ENCODE measurements at regions not wholly inside any gene's neighbourhood (a gene's known extent, or its start where the extent isn't known, plus 50 kb on each side); places are given as distances from the start of the nearest gene placed in this dataset.

GRCh38 chr1:173128742-173129141, 78.0 kb upstream of the TNFSF18 start:
- no peak for DNase-seq

DNA sequence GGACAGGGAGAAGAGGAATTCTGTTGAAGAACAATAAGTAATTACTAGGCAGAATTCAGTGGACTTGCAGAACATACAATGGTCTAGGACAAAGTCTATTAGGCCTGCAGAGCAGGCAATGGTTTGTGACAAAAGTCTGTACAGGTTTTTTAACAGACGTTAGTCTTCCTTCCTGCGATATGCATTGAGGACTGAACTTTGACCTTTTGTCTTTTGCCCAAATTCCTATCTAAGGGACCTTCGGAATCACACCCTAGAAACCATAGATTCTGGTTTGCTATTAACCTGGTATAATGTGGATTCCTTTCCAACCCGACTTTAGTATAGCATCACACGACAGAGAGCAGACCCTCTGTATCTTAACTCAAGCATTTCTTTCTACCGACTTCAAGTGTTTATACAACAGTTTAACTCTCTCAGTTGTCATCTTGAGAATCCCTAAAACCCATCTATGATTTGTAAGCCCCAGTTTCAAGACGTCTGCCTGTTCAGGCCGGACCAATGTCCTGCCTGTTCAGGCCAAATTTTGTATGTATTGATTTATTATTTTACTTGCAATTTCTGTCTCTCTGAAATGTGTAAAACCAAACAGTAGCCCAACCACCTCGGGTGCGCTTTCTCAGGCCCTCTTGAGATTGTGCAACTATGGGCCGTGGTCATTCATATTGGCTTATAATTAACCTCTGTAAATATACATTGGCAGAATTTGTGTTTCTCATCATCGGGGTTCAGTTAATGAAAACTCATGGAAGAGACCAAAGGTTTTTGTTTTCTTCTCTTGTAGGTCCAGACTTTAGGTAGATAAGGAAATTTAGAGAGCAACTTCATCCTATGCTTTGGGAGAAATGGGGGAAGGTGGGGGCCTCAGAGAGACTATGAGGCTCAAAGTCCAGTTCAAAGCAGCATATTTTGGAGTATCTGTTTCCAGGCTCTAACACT, 76.9 kb upstream of the TNFSF18 start:
- DNase-seq = no peak

DNA sequence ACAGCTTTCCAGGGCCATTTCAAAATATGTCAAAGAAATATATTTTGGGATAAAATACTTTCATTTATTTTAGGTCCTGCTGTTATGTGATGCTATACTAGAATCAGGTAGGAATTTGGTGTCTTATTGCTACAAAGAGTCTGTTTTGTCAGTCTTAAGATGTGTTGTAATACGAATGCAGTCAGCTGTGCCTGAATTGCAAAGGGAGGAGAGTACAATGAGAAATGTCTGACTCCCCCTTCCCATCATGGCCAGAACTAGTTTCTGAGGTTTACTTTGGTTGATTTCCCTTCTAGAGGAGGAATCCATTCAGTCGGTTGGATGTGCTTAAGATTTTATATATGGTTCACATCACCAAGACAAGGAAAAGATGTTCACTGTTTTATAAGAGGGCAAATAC, 75.7 kb upstream of the TNFSF18 start:
- DNase-seq = no peak

DNA sequence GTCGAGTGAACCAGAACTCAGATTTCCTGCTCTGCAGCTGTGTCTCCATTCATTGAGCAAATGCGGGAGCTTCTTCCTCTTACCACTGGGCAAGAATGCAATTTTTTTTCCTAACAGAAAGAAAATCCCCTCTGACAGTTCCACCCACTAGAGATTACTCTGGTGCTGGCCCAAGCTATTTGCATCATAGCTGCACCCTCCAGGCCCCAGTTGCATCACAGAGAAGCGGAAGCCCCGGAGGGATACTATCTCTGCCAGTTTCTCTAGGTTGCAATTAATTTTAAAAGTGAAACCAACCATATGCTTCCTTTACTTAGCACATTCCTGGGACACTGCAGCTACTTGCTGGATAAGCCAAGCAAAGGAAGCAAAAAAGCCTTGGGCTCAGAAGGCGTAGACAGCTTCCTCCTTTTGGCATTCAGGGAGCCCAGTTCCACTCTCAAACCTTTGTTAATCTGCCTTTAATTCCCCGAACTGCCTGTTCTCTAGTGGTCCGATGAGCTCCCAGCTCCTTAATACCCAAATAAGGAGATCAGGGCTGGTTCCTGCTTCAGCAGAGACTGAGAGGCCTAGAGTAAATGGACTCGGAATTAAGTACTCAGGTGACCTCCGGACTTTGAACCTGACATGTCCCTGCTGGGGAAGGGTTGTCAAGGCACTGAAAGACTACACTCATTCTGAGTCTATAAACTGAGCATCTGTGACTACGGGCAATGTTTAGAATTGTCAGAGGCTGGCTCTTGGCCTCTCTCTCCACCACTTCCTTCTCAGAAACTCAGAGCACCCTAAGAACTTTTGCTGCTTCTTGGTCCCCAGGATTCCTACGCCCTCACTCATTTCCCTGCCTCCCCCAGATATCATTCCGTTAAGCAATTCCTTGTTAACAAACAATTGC, 72.5 kb upstream of the TNFSF18 start:
- peak in 39 of 58 donors; percentile 2 to 62 (median 19) for DNase-seq

- DNase-seq = no peak
Observed at GRCh38 chr1:173122344-173122935, 71.7 kb upstream of the TNFSF18 start.

DNA sequence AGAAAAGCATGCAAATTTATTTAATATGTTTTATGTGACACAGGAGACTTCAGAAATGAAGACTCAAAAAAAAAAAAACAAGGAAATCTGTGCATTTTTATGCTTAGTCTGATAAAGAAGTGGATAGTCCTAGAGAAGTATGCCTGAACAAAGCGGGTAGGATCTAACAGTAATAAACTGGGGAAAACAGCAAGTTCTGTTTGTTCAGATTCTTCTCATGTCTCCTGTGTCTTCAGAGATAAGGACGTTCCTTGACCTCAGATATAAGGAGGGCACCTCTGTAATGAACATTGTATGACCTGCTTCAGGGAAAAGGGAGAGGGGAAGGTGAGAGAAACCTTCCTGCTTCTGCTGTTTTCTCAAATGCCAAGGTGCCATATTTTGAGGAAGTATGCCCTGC, 67.7 kb upstream of the TNFSF18 start:
- DNase-seq = no peak

GRCh38 chr1:173117761-173118160, 67.0 kb upstream of the TNFSF18 start:
- no peak for DNase-seq

GRCh38 chr1:173117108-173117633, 66.4 kb upstream of the TNFSF18 start:
- DNase-seq = no peak

DNA sequence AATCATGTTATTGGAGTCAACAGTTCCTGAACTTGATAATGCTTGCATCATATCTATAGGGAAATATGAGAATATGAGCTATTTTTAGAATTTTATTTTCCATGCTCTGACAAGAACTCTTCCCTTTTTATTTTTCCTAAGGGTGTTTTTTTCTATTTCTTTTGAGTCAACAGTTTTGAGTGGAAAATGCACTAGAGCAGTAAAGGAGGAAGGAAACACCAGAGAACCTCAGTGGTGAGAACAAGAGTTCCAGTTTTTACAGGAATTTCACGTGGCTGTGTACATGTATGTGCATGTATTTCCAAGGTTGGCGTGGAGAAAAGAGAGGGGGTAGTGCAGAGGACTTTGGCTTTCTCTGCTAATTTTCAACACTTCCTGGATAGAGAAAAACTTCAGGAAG, 63.6 kb upstream of the TNFSF18 start:
- no peak for DNase-seq

DNA sequence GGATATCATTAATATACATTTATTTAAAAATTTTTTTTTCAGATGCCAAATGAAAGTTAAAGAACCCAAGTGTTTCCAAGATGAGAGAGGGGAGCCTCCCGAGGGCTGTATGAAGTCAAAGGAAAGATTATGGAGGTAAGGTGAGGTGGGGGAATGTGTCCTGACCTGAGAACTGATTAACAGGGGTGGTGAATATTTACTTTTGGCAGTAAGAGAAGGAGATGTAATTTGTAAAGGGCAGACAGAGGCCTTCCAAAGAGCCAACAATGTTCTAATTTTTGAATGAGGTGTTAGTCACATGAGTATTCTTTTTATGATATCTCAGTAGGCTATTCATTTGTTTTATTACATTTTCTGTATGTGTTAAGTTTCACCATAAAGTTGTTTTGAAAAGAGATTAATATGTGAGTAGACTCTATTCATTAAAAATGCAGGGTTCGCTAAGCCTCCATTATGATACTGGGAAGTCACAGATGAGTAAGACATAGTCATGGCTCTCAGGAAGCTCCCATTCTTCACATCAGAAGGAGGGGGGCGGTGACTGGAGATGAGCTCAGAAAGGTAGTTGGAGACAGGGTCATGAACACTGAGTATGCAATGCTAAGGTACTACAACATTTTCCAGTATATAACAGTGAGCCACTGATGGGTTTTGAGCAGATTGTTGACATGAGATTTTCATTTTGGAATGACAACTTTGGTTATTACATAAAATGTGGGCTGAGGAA, 62.4 kb upstream of the TNFSF18 start:
- no peak for DNase-seq

DNA sequence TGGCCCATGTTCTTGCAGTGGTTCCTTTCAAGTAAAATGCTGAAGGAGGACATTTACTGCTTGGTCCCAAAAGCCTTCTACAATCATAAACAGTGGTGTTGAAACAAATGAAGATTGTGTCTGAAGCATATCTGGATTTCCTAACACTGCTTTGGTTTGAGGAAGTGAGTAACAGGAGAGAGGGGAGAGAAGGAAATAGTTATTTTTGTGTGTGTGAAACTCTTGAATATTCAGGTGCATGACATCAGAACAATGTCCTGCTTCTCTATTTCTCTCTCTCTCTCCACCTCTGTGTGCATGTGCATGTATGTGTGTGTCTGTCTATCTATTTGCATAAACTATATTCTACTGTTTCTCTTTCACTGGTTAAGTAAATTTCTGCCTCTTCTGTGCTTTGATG, 61.4 kb upstream of the TNFSF18 start:
- DNase-seq = no peak

GRCh38 chr1:173107696-173108095, 57.0 kb upstream of the TNFSF18 start:
- no peak for DNase-seq

DNA sequence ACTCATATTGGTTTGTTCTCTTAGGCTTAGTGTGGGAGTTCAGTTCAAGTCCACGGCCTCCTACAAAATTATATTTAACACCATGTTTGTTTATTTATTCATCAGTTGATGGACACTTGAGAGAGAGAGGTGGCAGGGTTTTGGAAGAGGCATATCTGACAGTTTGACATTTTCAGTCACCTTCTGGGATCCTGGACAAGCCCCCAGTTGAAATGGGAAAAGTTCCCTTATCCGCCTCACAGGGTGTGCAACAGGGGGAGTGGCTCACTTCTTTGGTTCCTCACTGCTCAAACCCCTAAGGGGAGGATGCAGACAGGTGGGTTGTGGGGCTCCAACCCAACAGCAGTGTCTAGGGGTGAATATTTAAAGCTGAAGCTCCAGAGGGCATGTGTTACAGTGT, 52.3 kb upstream of the TNFSF18 start:
- no peak for DNase-seq

DNA sequence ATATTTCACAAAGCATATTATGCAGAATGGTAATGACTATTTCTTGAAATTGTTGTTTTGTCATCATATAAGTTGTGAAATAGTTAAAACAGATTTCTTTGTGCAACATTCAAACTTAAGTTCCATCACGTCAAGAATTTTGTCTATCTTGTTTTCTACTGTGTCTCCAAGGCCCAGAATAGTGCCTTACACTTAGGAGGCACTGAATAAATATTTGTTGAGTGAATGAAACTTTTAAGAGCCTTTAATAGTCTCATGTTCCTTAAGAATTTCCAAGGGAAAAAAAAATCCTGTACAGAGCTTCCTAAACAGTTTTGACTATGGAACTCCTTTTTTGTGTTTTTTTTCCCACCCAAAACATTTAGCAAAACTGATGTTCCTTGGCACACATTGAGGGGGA, 50.8 kb upstream of the TNFSF18 start:
- DNase-seq = no peak

GRCh38 chr1:173100476-173101107, 49.9 kb upstream of the TNFSF18 start:
- no peak for DNase-seq

Measured in anterior cingulate cortex (tissue), 58 donors.